NCI-H526 (cell line): ENCODE measurements at regions not wholly inside any gene's neighbourhood (a gene's known extent, or its start where the extent isn't known, plus 50 kb on each side); places are given as distances from the start of the nearest gene placed in this dataset.

Source experiments
- DNase-seq, 2 experiments: peaks; one replicate each; lab custom pipeline; 2025; lab: John Stamatoyannopoulos, UW

- DNase-seq = no peak
These were observed 57.4 kb upstream of the CCDC167 start for GRCh38 chr6:37556881-37557644.

- DNase-seq = no peak
These were observed 55.5 kb upstream of the CCDC167 start for GRCh38 chr6:37555040-37555781.

DNA sequence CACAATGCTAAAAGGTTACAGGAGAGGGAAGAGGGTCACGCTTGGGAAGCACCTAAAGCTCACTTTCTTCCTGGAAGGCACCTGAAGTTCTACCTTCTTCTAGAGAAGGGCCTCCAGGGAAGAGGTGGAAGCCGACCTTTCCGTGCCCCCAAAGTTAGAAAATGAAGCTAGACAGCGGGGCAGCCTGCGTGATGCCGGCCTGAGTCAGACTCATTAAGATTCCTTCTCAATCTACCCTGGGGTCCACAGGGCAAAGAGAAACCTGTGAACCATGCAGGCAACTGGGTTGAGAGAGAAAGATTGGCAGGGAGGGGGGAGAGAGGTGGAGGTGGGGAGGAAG lies 54.8 kb upstream of the CCDC167 start:
- DNase-seq = no peak

GRCh38 chr6:37552267-37552666 lies 52.6 kb upstream of the CCDC167 start:
- no peak for DNase-seq

DNA sequence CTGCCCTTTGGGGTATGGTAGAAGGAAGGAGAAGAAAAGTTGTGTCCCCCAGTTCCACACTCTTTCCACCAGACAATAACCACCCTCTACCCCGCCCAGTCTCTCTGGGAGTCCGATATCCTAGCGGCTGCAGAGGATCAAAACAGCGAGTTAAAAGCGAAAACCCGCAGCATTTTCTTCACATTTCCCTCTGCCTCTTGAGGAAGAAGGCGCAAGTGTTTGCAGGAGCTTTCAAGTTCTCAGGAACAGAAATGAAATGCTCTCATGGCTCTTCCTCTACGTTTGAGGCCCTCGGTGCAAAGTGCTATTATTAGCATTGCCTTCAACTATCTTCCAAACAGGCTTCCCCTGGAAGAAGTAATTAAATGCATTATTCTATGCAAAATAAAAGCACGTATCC lies 52.2 kb upstream of the CCDC167 start:
- no peak for DNase-seq

DNA sequence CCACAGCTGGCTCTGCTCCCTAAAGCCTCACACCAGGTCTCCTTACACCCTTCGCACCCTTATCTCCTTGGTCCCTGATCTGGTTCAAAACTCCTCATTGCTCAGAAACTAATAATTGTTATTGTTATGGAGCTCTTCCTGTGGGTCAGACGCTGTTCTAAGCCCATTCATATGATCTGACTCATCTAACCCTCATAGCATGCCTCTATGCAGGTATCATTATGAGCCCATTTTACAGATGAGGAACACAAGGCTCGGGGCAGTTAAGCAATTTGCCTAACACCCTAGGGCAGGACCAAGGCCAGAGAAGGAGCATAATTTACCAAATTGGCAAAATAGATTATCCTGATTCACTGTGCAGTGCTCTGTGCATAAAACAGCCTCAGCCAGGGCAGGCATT lies 51.8 kb upstream of the CCDC167 start:
- no peak for DNase-seq

GRCh38 chr6:37551002-37551401 lies 51.3 kb upstream of the CCDC167 start:
- no peak for DNase-seq

DNA sequence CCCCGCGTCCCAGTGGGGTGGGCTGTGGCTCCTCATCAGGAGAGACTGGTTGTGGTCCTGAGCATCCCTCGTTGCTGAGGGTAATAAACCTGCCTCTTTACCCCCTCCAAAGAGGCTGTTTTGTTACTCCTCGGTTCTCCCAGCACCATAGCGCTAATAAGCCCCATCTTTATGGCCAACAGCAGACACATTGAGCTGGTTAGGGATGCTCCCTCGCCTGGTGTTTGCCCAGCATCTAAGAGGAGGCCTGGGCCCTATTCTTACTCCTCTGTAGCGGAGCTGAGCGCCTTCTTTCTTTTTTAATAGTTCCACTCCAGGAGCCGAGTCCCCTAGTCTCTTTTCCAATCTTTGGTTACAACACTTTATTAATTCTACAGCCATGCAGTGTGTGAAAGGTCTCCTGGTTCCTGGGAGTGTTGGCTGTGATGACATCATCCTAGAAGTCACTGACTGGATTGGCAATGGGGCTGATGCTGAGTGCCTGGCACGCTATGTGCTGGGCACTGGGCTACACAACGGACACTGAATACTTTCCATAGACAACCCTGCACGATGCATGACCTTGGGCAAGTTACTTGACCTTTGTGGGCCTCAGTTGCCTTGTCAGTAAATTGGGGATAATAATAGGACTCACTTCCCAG lies 50.6 kb upstream of the CCDC167 start:
- DNase-seq = no peak

- no peak for DNase-seq
These were observed 49.9 kb upstream of the CCDC167 start for GRCh38 chr6:37549558-37549957.
